Esophagus (tissue), 2 donors: ENCODE measurements at regions not wholly inside any gene's neighbourhood (a gene's known extent, or its start where the extent isn't known, plus 50 kb on each side); places are given as distances from the start of the nearest gene placed in this dataset.

Experiments used
- H3K27ac ChIP-seq, 2 donors: one replicate each; pipeline ENCODE4 v1.5.1; 2013; ENCODE audit warnings: low read depth in 2 of 2, mild to moderate bottlenecking in 2 of 2, inconsistent platforms in 1 of 2, low read length in 1 of 2, moderate library complexity in 1 of 2
- H3K27me3 ChIP-seq, 2 donors: one replicate each; pipeline ENCODE4 v1.6.1; 2013; ENCODE audit warnings: low read length in 2 of 2, control low read depth in 1 of 2, mild to moderate bottlenecking in 1 of 2; ENCODE audit not compliant: insufficient read depth in 2 of 2, control insufficient read depth in 1 of 2
- H3K36me3 ChIP-seq, 2 donors: one replicate each; pipeline ENCODE4 v1.6.1; 2013; ENCODE audit warnings: low read length in 1 of 2; ENCODE audit not compliant: control insufficient read depth in 2 of 2, insufficient read depth in 2 of 2
- H3K4me1 ChIP-seq, 2 donors: one replicate each; pipeline ENCODE4 v1.6.1; 2013; ENCODE audit warnings: low read length in 1 of 2; ENCODE audit not compliant: control insufficient read depth in 2 of 2, insufficient read depth in 2 of 2
- H3K4me3 ChIP-seq, 2 donors: one replicate each; pipeline ENCODE4 v1.5.1; 2013; ENCODE audit warnings: low read length in 2 of 2, mild to moderate bottlenecking in 2 of 2, low read depth in 1 of 2, moderate library complexity in 1 of 2
- H3K9me3 ChIP-seq, 2 donors: one replicate each; pipeline ENCODE4 v1.6.1; 2013; ENCODE audit warnings: mild to moderate bottlenecking in 2 of 2, low read depth in 1 of 2, low read length in 1 of 2, moderate library complexity in 1 of 2; ENCODE audit not compliant: control insufficient read depth in 2 of 2, insufficient read depth in 1 of 2
- WGBS, 2 donors: extraction: QIAGEN DNeasy Blood & Tissue Kit; methylation state at CpG; one replicate each; pipeline ENCODE4 v1.1.7; 2013; 5-methylcytosine and 5-hydroxymethylcytosine counted together
- donor health status: healthy with polysubstance abuse.
- donor health status: Bipolar disorder and iron deficiency.

DNA sequence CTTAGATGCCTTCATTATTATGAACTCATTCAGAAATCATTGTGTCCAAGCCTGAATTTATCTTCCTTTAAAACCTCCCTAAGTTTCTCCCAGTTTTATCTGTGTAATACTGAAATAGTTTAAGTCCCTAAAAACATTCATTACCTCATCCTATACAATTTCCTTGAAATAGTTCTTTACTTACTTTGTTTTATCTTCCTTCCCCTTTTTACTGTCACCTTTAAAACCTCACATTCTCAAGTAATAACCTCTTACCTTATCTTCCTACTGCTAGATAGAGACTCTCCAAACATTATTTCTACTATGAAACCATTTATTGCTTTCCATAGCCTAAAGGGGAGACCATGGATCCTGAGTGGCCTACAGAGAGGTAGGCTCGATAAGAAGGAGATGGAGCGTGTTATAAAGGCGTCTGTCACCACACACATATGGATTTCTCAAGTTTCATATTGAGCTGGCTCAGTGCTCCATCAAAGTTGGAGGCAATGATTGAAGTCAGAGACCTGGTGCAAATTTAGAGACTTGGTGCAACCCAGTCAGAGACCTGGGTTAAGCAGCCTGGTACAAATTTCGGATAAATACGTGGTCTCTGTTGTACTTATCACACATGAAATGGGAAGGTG lies 140.4 kb downstream of the NFKBIZ start:
- no peaks in the 10 kb centered on the region for H3K36me3 ChIP-seq
- H3K27me3 ChIP-seq, result no peaks in the 10 kb centered on the region
- H3K27ac ChIP-seq, result no peak overlapping the region
- no peaks in the 10 kb centered on the region for H3K4me1 ChIP-seq
- WGBS, 2 donors, result 95 to 96% methylated on average over 5 of the region's 5 CpGs
- H3K4me3 ChIP-seq, result no peak overlapping the region
- H3K9me3 ChIP-seq, result no peaks in the 10 kb centered on the region

DNA sequence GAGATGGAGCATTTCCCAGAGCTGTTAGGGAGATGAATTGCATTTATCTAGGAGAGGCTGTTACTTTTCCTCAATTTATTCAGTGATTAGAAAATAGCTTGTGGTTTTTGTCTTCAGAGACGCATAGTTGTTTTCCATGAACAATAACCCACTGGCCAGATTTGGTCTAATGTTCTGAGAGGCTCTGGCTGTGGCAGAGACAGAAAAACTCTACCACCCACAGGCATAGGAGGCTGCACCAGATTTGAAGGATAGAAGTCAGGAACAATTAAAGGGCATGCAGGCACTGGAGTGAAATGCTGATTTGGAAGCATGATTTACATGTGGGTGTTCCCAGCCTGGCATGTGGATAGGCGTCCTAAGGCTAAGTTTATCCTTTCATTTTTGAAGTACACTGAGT lies 143.5 kb downstream of the NFKBIZ start:
- no peaks in the 10 kb centered on the region for H3K27me3 ChIP-seq
- 42 to 63% methylated on average over 2 of the region's 2 CpGs for WGBS, 2 donors
- no peak overlapping the region for H3K4me3 ChIP-seq
- no peaks in the 10 kb centered on the region for H3K36me3 ChIP-seq
- H3K27ac ChIP-seq, result no peak overlapping the region
- H3K9me3 ChIP-seq, result no peaks in the 10 kb centered on the region
- no peaks in the 10 kb centered on the region for H3K4me1 ChIP-seq

DNA sequence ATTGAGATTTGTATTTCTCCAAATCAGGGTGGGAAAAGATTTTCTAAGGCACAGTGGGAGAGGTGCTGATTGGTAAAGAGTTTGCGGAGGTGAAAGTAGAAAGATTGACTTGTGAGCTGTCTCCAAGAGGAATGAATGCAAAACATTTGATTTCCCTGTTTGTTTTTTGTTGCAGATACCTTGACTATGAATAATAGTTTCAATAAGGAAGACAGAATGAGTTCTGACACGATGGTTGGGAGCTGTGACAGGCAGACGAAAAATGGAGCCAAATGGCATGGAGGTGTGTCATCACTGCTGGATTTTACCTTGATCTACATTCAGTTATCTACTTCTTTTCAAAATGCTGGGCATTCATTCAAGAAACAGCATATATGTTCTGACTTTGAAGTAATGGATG lies 145.1 kb downstream of the NFKBIZ start:
- no peak overlapping the region for H3K4me3 ChIP-seq
- H3K9me3 ChIP-seq, result no peaks in the 10 kb centered on the region
- WGBS, 2 donors, result 42 to 54% methylated on average over 3 of the region's 3 CpGs
- H3K36me3 ChIP-seq, result no peaks in the 10 kb centered on the region
- H3K4me1 ChIP-seq, result peaks cover 0 to 1% of the 10 kb centered on the region in 2 donors
- peak overlapping the region in 1 of 2 donors; percentile 53 for H3K27ac ChIP-seq
- H3K27me3 ChIP-seq, result no peaks in the 10 kb centered on the region

DNA sequence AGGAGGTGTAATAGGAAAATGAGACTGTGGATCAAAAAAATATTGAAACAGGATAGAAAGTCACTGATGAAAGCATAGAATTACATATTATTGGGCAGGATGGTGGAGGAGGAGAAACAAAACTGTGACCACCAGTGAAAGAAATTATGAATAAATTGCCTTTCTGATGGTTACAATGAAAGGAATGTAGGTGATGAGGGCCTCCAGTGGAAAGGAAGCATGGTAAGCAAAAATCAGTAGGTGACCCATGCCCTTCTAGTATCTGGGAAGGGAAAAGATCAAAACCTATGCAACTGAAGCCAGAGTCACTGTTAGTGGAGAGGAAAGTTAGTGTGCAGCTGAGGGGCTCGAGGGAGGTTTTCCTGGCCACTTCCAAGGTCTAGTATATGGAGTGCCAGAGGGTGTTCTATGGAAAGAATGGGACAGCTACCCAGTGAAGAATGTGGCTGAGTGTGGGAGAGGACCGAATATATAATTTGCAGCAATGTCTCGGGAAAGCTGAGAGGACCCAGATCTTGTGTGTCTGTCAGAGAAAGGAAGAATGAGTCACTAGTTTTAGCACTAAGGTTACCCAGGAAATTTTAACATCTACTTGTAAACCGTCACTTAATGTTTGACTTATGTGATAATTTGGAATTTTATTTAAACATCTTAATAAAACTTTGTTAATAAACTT lies 146.2 kb downstream of the NFKBIZ start:
- H3K36me3 ChIP-seq, result no peaks in the 10 kb centered on the region
- no peak overlapping the region for H3K4me3 ChIP-seq
- no peaks in the 10 kb centered on the region for H3K9me3 ChIP-seq
- H3K27me3 ChIP-seq, result no peaks in the 10 kb centered on the region
- peaks cover 0 to 3% of the 10 kb centered on the region in 2 donors for H3K4me1 ChIP-seq
- WGBS, 2 donors, result 45 to 57% methylated on average over 4 of the region's 4 CpGs
- no peak overlapping the region for H3K27ac ChIP-seq

DNA sequence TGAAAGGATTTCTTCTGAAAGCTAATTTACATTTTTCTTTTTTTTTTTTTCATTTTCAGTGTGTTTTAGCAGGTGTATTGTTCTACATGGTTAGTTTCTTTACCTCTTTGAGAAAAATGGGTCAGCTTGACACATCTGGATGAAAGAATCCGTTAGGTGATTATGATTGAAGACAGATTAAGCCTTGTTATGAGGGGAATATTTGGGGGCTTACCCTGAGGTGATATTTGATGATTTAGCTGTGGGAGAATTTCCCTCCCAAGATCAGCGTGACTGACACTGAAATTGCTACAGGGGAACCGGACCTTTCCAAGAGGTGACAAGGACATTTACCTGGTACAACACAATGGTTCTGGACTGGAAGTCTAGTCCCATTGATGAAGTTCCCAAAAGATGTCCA lies 147.5 kb downstream of the NFKBIZ start:
- H3K4me1 ChIP-seq, result peaks cover 0 to 3% of the 10 kb centered on the region in 2 donors
- no peak overlapping the region for H3K4me3 ChIP-seq
- no peaks in the 10 kb centered on the region for H3K9me3 ChIP-seq
- H3K27ac ChIP-seq, result no peak overlapping the region
- no peaks in the 10 kb centered on the region for H3K27me3 ChIP-seq
- 94% methylated on average over 3 of the region's 3 CpGs for WGBS, 2 donors
- no peaks in the 10 kb centered on the region for H3K36me3 ChIP-seq

DNA sequence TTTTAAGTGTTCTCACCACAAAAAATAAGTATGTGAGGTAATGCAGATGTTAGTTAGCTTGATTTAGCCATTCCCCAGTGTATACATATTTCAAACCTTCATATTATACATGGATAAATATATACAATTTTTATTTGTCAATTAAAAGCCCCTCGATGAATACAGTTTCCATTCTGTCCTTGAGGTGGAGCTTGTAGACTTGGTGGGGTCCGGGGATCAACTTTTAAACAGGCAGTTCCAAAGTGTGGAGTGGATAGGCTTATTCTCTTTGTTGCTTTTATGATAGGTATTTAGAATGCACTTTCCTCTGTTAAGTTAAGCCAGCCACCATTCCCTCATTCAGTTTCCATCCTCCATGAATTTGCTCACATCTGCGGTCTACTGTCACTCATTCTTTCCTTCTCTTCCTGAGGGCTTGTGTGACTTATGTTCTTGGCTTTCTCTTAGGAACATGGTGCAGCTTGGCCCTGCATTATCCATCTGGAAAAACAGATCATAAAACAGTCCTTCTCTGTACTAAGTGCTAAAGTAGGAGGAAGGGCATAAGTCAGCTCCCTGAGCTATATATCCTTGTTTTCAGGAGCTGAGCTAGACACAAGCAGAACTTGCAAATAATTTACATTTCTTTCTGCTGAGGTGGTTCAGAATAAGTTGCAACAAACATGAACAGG lies 149.1 kb downstream of the NFKBIZ start:
- Histone ChIP-seq H3K27me3 (no peaks in the 10 kb centered on the region), H3K4me1 (peaks cover 0 to 3% of the 10 kb centered on the region in 2 donors), H3K36me3 (no peaks in the 10 kb centered on the region), H3K9me3 (no peaks in the 10 kb centered on the region), H3K27ac (no peak overlapping the region), H3K4me3 (no peak overlapping the region)
- WGBS, 2 donors, result 90 to 91% methylated on average over 3 of the region's 3 CpGs

DNA sequence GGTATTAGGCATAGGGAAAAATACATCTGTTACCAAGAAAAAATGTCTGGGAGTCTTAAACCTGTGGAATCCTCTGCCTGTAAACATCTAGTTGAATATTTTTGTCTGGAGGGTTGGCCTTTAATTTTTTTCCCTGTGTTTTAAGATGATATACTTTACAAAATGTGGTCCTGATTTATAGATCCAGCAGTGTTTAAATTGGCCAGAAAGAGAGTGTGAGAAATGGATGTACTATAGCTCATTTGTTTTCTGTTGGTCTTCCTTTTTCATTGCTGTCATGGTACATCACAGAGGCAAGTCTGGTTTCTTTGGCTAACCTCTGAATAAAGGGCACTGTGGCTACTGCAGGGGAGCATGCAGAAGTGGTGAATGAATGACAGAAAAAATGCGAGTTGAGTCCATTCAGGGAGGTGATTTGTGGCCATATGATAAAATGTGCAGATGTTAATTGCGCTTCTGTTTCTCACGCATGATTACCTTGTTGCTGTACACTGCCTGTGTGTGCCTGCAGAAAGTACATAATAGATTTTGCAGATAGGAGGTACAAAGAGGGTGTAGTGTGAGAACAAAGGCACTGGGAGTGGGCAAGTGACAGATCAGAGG lies 150.0 kb downstream of the NFKBIZ start:
- Histone ChIP-seq H3K4me1 (peaks cover 0 to 3% of the 10 kb centered on the region in 2 donors), H3K4me3 (no peak overlapping the region), H3K27me3 (no peaks in the 10 kb centered on the region), H3K27ac (no peak overlapping the region), H3K36me3 (no peaks in the 10 kb centered on the region), H3K9me3 (no peaks in the 10 kb centered on the region)
- 51 to 61% methylated on average over 3 of the region's 3 CpGs for WGBS, 2 donors

DNA sequence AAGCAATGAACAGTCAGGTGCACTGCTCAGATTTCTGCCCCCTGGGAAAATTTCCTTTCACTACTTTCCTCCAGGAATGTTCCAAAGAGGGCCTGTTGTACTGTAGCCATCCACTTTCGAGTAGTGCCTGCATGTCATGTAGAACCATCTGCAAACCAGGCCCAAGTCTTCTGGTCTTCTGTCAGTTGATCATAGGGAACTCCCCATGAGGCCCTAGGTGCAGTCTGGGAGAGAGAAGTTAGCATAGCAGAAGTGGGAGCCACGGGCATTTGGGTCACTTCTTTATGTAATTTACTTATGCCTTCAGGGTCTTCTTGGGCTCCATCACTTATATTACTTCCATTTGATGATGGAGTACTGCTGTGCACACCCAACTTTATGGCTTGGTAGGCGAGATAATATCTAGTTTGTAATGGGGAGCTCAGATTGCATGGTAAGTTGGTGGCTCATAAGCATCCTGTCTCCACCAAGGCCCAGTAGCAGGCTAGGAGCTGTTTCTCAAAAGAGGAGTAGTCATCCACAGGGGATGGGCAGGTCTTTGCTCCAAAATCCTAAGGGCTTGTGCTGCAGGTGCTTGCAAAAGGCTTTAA lies 151.4 kb downstream of the NFKBIZ start:
- H3K9me3 ChIP-seq, result no peaks in the 10 kb centered on the region
- H3K4me1 ChIP-seq, result peaks cover 0 to 3% of the 10 kb centered on the region in 2 donors
- H3K27ac ChIP-seq, result no peak overlapping the region
- H3K36me3 ChIP-seq, result no peaks in the 10 kb centered on the region
- no peak overlapping the region for H3K4me3 ChIP-seq
- WGBS, 2 donors, result 78 to 86% methylated on average over 3 of the region's 3 CpGs
- no peaks in the 10 kb centered on the region for H3K27me3 ChIP-seq

DNA sequence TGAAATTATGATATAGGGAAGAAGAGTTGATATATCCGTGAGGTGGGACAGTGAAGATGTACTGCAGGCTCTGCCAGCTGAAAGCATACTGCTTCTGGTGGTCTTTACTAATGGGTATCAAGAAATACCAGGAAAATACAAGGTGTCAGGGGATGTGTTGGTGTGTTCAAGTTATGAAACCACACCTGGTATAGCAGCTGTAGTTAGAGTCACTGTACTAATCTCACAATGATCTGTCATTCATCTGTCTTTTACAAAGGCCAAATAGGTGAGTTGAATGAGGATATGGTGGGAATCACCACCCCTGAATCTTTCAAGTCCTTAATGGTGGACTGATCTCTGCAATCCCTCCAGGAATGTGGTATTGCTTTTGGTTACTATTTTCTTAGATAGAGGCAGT lies 152.7 kb downstream of the NFKBIZ start:
- Histone ChIP-seq H3K27me3 (no peaks in the 10 kb centered on the region), H3K27ac (no peak overlapping the region), H3K9me3 (no peaks in the 10 kb centered on the region), H3K36me3 (no peaks in the 10 kb centered on the region), H3K4me3 (no peak overlapping the region), H3K4me1 (peaks cover 0 to 3% of the 10 kb centered on the region in 2 donors)
- 97% methylated on average over 1 of the region's 1 CpG for WGBS, 2 donors
